HCT116 (cell line): ENCODE measurements at regions not wholly inside any gene's neighbourhood (a gene's known extent, or its start where the extent isn't known, plus 50 kb on each side); places are given as distances from the start of the nearest gene placed in this dataset.
A peak's percentile ranks its signal among the peaks of the same experiment; 100 is the strongest.

Source experiments
- ATAC-seq: fragments of 200-7000 bp; cut with Tn5 transposase; 2 replicates; pipeline ENCODE4 v1.9.1; 2020; ENCODE audit warnings: mild to moderate bottlenecking, moderate library complexity
- BruUV-seq: library from RNA; stranded (reverse); fragments of 400-500 nt; replicated peaks from 2 replicates; lab custom pipeline; 2021; lab: Mats Ljungman, UMichigan
- CTCF ChIA-PET: fragments of 300-600 bp; sonication (Branson Sonifier 250); formaldehyde crosslinking; loops from one replicate; lab custom pipeline; 2021; ENCODE audit warnings: antibody characterized with exemption; lab: Charles Lee
- POLR2A ChIA-PET: fragments of 300-600, 350-600 bp; sonication (Branson Sonifier 250); formaldehyde crosslinking; loops from one replicate; lab custom pipeline; 2021; ENCODE audit warnings: antibody characterized with exemption; lab: Charles Lee
- RAD21 ChIA-PET, 2 experiments: fragments of 300-600 bp; sonication (Branson Sonifier 250); formaldehyde crosslinking; loops; one replicate each; lab custom pipeline; 2023; ENCODE audit warnings: low total read pairs in 2 of 2; ENCODE audit not compliant: uncharacterized antibody in 2 of 2, unreplicated experiment in 2 of 2, low non-redundant PET in 1 of 2; lab: Charles Lee
- DNase-seq: peaks from one replicate; pipeline ENCODE4 v3.0.0-alpha.2; 2010; ENCODE audit warnings: low read depth, low spot score
- H2AFZ ChIP-seq: fragments of 200-600 bp; shearing (Covaris generic), sonication (generic); 2 replicates; pipeline ENCODE4 v1.6.1; 2017; ENCODE audit warnings: low read depth, mixed run types, mixed read lengths, antibody characterized with exemption, low read length; ENCODE audit not compliant: poor library complexity, severe bottlenecking
- H3K27ac ChIP-seq: 2 replicates; pipeline ENCODE4 v1.5.1; 2012; ENCODE audit warnings: low read depth, low read length
- H3K27me3 ChIP-seq: fragments of 200-600 bp; sonication (generic); 2 replicates; pipeline ENCODE4 v1.6.1; 2016; ENCODE audit warnings: mixed run types, low read length, mixed read lengths; ENCODE audit not compliant: insufficient read depth
- H3K36me3 ChIP-seq, 2 experiments: fragments of 200-500 bp in 1 of 2; fragments of 200-600 bp in 1 of 2; sonication (Bioruptor generic) in 1 of 2; sonication (generic) in 1 of 2; 2 replicates each; pipeline versions ENCODE4 v1.5.1 to v1.6.1; 2014 to 2016; ENCODE audit warnings: low read length in 2 of 2, inconsistent platforms in 1 of 2, mixed read lengths in 1 of 2, mixed run types in 1 of 2; ENCODE audit not compliant: insufficient read depth in 2 of 2, control insufficient read depth in 1 of 2
- H3K4me1 ChIP-seq, 2 experiments: fragments of 200-600 bp in 1 of 2; sonication (generic) in 1 of 2; 2 replicates each; pipeline versions ENCODE4 v1.5.1 to v1.6.1; 2012 to 2017; ENCODE audit warnings: low read length in 2 of 2, inconsistent platforms in 1 of 2, mild to moderate bottlenecking in 1 of 2, mixed read lengths in 1 of 2, mixed run types in 1 of 2, moderate library complexity in 1 of 2; ENCODE audit not compliant: insufficient read depth in 2 of 2, control insufficient read depth in 1 of 2
- H3K4me2 ChIP-seq: fragments of 200-600 bp; sonication (generic); 2 replicates; pipeline ENCODE4 v1.6.1; 2017; ENCODE audit warnings: mixed run types, low read length, mixed read lengths
- H3K4me3 ChIP-seq, 2 experiments: fragments of 200-600 bp in 1 of 2; sonication (generic) in 1 of 2; replicated peaks in 1 of 2; 2 replicates each; pipeline ENCODE4 v1.5.1; 2011 to 2016; ENCODE audit warnings: low read length in 2 of 2, control low read depth in 1 of 2, low read depth in 1 of 2, mild to moderate bottlenecking in 1 of 2, mixed read lengths in 1 of 2, mixed run types in 1 of 2
- H3K79me2 ChIP-seq: fragments of 200-600 bp; sonication (generic); 2 replicates; pipeline ENCODE4 v1.6.1; 2017; ENCODE audit warnings: mild to moderate bottlenecking, mixed run types, low read length, moderate library complexity, mixed read lengths; ENCODE audit not compliant: insufficient read depth
- H3K9ac ChIP-seq: fragments of 200-600 bp; sonication (generic); 2 replicates; pipeline ENCODE4 v1.6.1; 2016; ENCODE audit warnings: low read length, mixed read lengths
- H3K9me2 ChIP-seq: fragments of 200-600 bp; sonication (generic), shearing (Covaris generic); 2 replicates; pipeline ENCODE4 v1.6.1; 2017; ENCODE audit warnings: mixed run types, mild to moderate bottlenecking, moderate library complexity; ENCODE audit not compliant: insufficient read depth
- H3K9me3 ChIP-seq, 2 experiments: fragments of 200-500 bp in 1 of 2; fragments of 200-600 bp in 1 of 2; sonication (Bioruptor generic) in 1 of 2; sonication (generic) in 1 of 2; 2 replicates each; pipeline ENCODE4 v1.6.1; 2014 to 2017; ENCODE audit warnings: low read length in 2 of 2, mixed read lengths in 2 of 2, inconsistent platforms in 1 of 2, low read depth in 1 of 2, mild to moderate bottlenecking in 1 of 2, mixed run types in 1 of 2, moderate library complexity in 1 of 2; ENCODE audit not compliant: control insufficient read depth in 1 of 2, insufficient read depth in 1 of 2
- H4K20me1 ChIP-seq: fragments of 200-600 bp; sonication (generic), shearing (Covaris generic); 2 replicates; pipeline ENCODE4 v1.6.1; 2017; ENCODE audit warnings: mixed run types, mild to moderate bottlenecking, moderate library complexity; ENCODE audit not compliant: insufficient read depth
- CBX3 ChIP-seq: IDR thresholded peaks from 2 replicates; pipeline ENCODE4 v1.6.1; 2012; ENCODE audit warnings: low read depth
- EGR1 ChIP-seq: IDR thresholded peaks from 2 replicates; pipeline ENCODE4 v1.6.1; 2012; ENCODE audit warnings: low read depth
- FOSL1 ChIP-seq: IDR thresholded peaks from 2 replicates; pipeline ENCODE4 v1.6.1; 2012; ENCODE audit warnings: low read depth
- JUND ChIP-seq: IDR thresholded peaks from 2 replicates; pipeline ENCODE4 v1.6.1; 2012
- RAD21 ChIP-seq: IDR thresholded peaks from 2 replicates; pipeline ENCODE4 v1.6.1; 2012; ENCODE audit warnings: low read depth, mild to moderate bottlenecking
- SIN3A ChIP-seq: IDR thresholded peaks from 2 replicates; pipeline ENCODE4 v1.6.1; 2012; ENCODE audit warnings: low read depth
- SP1 ChIP-seq: IDR thresholded peaks from 2 replicates; pipeline ENCODE4 v1.6.1; 2012; ENCODE audit warnings: low read depth
- SRF ChIP-seq: IDR thresholded peaks from 2 replicates; pipeline ENCODE4 v1.6.1; 2012; ENCODE audit warnings: low read depth
- YY1 ChIP-seq: IDR thresholded peaks from 2 replicates; pipeline ENCODE4 v1.6.1; 2011; ENCODE audit warnings: low read length, low read depth, moderate library complexity, mild to moderate bottlenecking; ENCODE audit not compliant: insufficient replicate concordance; ENCODE audit errors: extremely low read depth
- ZBTB33 ChIP-seq: IDR thresholded peaks from 2 replicates; pipeline ENCODE4 v1.6.1; 2011; ENCODE audit warnings: mild to moderate bottlenecking, low read length, moderate library complexity; ENCODE audit not compliant: insufficient replicate concordance; ENCODE audit errors: extremely low read depth
- intact Hi-C: fragments of 100-400 bp; cut with micrococcal nuclease; formaldehyde crosslinking; loops from 2 replicates; pipeline ENCODE4 v1.10.0; 2022
- TF ChIP-seq, protein P1 (sequence below): IDR thresholded peaks from 2 replicates; pipeline ENCODE4 v1.6.1; 2012; ENCODE audit warnings: low read depth
- TF ChIP-seq, protein P2 (sequence below), 3 experiments: fragments of 200-600 bp in 1 of 3; sonication (generic) in 1 of 3; IDR thresholded peaks in 2 of 3; conservative IDR thresholded peaks in 1 of 3; 2 replicates each; pipeline ENCODE4 v1.5.1; 2012 to 2017; ENCODE audit warnings: low read depth in 2 of 3, low read length in 2 of 3, antibody characterized with exemption in 1 of 3, borderline replicate concordance in 1 of 3, control low read depth in 1 of 3, mild to moderate bottlenecking in 1 of 3, mixed read lengths in 1 of 3, mixed run types in 1 of 3, moderate library complexity in 1 of 3; ENCODE audit not compliant: insufficient read depth in 1 of 3

- intact Hi-C loops: no loop called here
- Histone ChIP-seq H3K27ac (no peak overlapping the region), H3K36me3 (no peaks in the 10 kb centered on the region), H3K27me3 (no peaks in the 10 kb centered on the region), H2AFZ (peak overlapping the region; percentile 84), H3K9ac (peak overlapping the region; percentile 23; the same call in 1 of the 2 replicates), H4K20me1 (no peaks in the 10 kb centered on the region), H3K4me3 (peak overlapping the region; percentile 23 to 44), H3K4me2 (peak overlapping the region; percentile 73), H3K9me2 (no peaks in the 10 kb centered on the region), H3K79me2 (no peaks in the 10 kb centered on the region), H3K9me3 (no peaks in the 10 kb centered on the region), H3K4me1 (peaks cover 3 to 12% of the 10 kb centered on the region in 2 experiments; a peak in 2 of 4 replicates)
- BruUV-seq: no TSS peak
- ChIA-PET RAD21 (interaction anchor here in 1 of 2 experiments (0.6 kb wide), 1 partner anchor 599 kb away, joined by 3 read pairs; no protein-coding TSS in a partner anchor), POLR2A (no interaction called here), CTCF (no interaction called here)
- TF ChIP-seq EGR1 (no peak), ZBTB33 (no peak), CBX3 (0 out of 2 replicates have a peak, but pooled peaks have one; percentile 23), YY1 (no peak), JUND (peak; percentile 73), FOSL1 (peak; percentile 77), SP1 (peak; percentile 32; the same call in 1 of the 2 replicates), SRF (no peak), RAD21 (no peak)
- ATAC-seq (peak; percentile 99), DNase-seq (peak; percentile 63)
These were observed 172.4 kb upstream of the MXRA5 start for GRCh38 chrX:3518870-3519269.

- intact Hi-C loops: no loop called here
- TF ChIP-seq SIN3A: no peak
- TF ChIP-seq, protein P1, sequence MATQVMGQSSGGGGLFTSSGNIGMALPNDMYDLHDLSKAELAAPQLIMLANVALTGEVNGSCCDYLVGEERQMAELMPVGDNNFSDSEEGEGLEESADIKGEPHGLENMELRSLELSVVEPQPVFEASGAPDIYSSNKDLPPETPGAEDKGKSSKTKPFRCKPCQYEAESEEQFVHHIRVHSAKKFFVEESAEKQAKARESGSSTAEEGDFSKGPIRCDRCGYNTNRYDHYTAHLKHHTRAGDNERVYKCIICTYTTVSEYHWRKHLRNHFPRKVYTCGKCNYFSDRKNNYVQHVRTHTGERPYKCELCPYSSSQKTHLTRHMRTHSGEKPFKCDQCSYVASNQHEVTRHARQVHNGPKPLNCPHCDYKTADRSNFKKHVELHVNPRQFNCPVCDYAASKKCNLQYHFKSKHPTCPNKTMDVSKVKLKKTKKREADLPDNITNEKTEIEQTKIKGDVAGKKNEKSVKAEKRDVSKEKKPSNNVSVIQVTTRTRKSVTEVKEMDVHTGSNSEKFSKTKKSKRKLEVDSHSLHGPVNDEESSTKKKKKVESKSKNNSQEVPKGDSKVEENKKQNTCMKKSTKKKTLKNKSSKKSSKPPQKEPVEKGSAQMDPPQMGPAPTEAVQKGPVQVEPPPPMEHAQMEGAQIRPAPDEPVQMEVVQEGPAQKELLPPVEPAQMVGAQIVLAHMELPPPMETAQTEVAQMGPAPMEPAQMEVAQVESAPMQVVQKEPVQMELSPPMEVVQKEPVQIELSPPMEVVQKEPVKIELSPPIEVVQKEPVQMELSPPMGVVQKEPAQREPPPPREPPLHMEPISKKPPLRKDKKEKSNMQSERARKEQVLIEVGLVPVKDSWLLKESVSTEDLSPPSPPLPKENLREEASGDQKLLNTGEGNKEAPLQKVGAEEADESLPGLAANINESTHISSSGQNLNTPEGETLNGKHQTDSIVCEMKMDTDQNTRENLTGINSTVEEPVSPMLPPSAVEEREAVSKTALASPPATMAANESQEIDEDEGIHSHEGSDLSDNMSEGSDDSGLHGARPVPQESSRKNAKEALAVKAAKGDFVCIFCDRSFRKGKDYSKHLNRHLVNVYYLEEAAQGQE: no peak
- no peak for TF ChIP-seq SP1
- TF ChIP-seq FOSL1: no peak
- TF ChIP-seq, protein P2, sequence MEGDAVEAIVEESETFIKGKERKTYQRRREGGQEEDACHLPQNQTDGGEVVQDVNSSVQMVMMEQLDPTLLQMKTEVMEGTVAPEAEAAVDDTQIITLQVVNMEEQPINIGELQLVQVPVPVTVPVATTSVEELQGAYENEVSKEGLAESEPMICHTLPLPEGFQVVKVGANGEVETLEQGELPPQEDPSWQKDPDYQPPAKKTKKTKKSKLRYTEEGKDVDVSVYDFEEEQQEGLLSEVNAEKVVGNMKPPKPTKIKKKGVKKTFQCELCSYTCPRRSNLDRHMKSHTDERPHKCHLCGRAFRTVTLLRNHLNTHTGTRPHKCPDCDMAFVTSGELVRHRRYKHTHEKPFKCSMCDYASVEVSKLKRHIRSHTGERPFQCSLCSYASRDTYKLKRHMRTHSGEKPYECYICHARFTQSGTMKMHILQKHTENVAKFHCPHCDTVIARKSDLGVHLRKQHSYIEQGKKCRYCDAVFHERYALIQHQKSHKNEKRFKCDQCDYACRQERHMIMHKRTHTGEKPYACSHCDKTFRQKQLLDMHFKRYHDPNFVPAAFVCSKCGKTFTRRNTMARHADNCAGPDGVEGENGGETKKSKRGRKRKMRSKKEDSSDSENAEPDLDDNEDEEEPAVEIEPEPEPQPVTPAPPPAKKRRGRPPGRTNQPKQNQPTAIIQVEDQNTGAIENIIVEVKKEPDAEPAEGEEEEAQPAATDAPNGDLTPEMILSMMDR (IDR thresholded peaks at IDR 0.05 in 2 of 3, conservative IDR thresholded peaks at IDR 0.05 in 1 of 3; ENCODE audit: borderline replicate concordance in 1 of 3, insufficient read depth in 1 of 3, low read depth in 2 of 3, low read length in 2 of 3): no peak
These were observed 169.6 kb upstream of the MXRA5 start for GRCh38 chrX:3516051-3516541.

More at GRCh38 chrX:3516051-3516541, 169.6 kb upstream of the MXRA5 start:
- H3K79me2 ChIP-seq: no peaks in the 10 kb centered on the region
- H3K36me3 ChIP-seq: no peaks in the 10 kb centered on the region
- H3K27me3 ChIP-seq: no peaks in the 10 kb centered on the region
- ChIA-PET CTCF (no interaction called here), RAD21 (no interaction called here), POLR2A (no interaction called here)
- no peak overlapping the region for H2AFZ ChIP-seq
- H3K27ac ChIP-seq: no peak overlapping the region
- no TSS peak for BruUV-seq
- H3K9me2 ChIP-seq: no peaks in the 10 kb centered on the region
- no peak overlapping the region for H3K9ac ChIP-seq
- H3K9me3 ChIP-seq: no peaks in the 10 kb centered on the region
- no peak overlapping the region for H3K4me3 ChIP-seq
- H3K4me2 ChIP-seq: no peak overlapping the region
- no peaks in the 10 kb centered on the region for H4K20me1 ChIP-seq
- ATAC-seq (no peak), DNase-seq (no peak)
- H3K4me1 ChIP-seq: peaks cover 3 to 12% of the 10 kb centered on the region in 2 experiments; a peak in 2 of 4 replicates
